ENCODE measurements at regions not wholly inside any gene's neighbourhood (a gene's known extent, or its start where the extent isn't known, plus 50 kb on each side); places are given as distances from the start of the nearest gene placed in this dataset.

- Histone ChIP-seq H3K27me3 (ENCODE audit: insufficient read depth, poor library complexity, severe bottlenecking) (no peaks in the 10 kb centered on the region), H3K4me3 (replicated peaks; ENCODE audit: insufficient read depth, low read length) (no peak overlapping the region), H3K27ac (replicated peaks) (no peak overlapping the region)
- TF ChIP-seq SPI1 (IDR thresholded peaks at IDR 0.05; ENCODE audit: borderline replicate concordance, low read depth), result no peak
- no peak for TF ChIP-seq REST (IDR thresholded peaks at IDR 0.05; ENCODE audit: insufficient replicate concordance, low read depth)
- no peak for TF ChIP-seq POLR2AphosphoS5 (IDR thresholded peaks at IDR 0.05; ENCODE audit: low read depth)
- TF ChIP-seq GABPA (IDR thresholded peaks at IDR 0.05; ENCODE audit: low read depth), result no peak
- TF ChIP-seq CTCF (IDR thresholded peaks at IDR 0.05; ENCODE audit: insufficient read depth, low read length), result no peak
- DNase-seq (ENCODE audit: low read depth in 1 of 2, low spot score in 1 of 2), result no peak
Measured at GRCh38 chr21:17987382-17988101, 168.4 kb upstream of the C21orf91 start.

- DNase-seq (ENCODE audit: low read depth in 1 of 2, low spot score in 1 of 2), result no peak
- no peak overlapping the region for H3K4me3 ChIP-seq (replicated peaks; ENCODE audit: insufficient read depth, low read length)
- H3K27me3 ChIP-seq (ENCODE audit: insufficient read depth, poor library complexity, severe bottlenecking), result no peaks in the 10 kb centered on the region
- no peak for TF ChIP-seq POLR2AphosphoS5 (IDR thresholded peaks at IDR 0.05; ENCODE audit: low read depth)
- TF ChIP-seq GABPA (IDR thresholded peaks at IDR 0.05; ENCODE audit: low read depth), result no peak
- TF ChIP-seq SPI1 (IDR thresholded peaks at IDR 0.05; ENCODE audit: borderline replicate concordance, low read depth), result no peak
- TF ChIP-seq CTCF (IDR thresholded peaks at IDR 0.05; ENCODE audit: insufficient read depth, low read length), result no peak
- no peak for TF ChIP-seq REST (IDR thresholded peaks at IDR 0.05; ENCODE audit: insufficient replicate concordance, low read depth)
- H3K27ac ChIP-seq (replicated peaks), result no peak overlapping the region
Measured at GRCh38 chr21:17981060-17981740, 162.0 kb upstream of the C21orf91 start.

- DNase-seq (ENCODE audit: low read depth in 1 of 2, low spot score in 1 of 2), result no peak
- no peak for TF ChIP-seq POLR2AphosphoS5 (IDR thresholded peaks at IDR 0.05; ENCODE audit: low read depth)
- no peak for TF ChIP-seq SPI1 (IDR thresholded peaks at IDR 0.05; ENCODE audit: borderline replicate concordance, low read depth)
- TF ChIP-seq CTCF (IDR thresholded peaks at IDR 0.05; ENCODE audit: insufficient read depth, low read length), result no peak
- TF ChIP-seq GABPA (IDR thresholded peaks at IDR 0.05; ENCODE audit: low read depth), result no peak
- TF ChIP-seq REST (IDR thresholded peaks at IDR 0.05; ENCODE audit: insufficient replicate concordance, low read depth), result no peak
- H3K27me3 ChIP-seq (ENCODE audit: insufficient read depth, poor library complexity, severe bottlenecking), result no peaks in the 10 kb centered on the region
- no peak overlapping the region for H3K27ac ChIP-seq (replicated peaks)
- no peak overlapping the region for H3K4me3 ChIP-seq (replicated peaks; ENCODE audit: insufficient read depth, low read length)
Measured at GRCh38 chr21:17979763-17980162, 160.6 kb upstream of the C21orf91 start.

Data from HL-60 (cell line).